ENCODE measurements at regions not wholly inside any gene's neighbourhood (a gene's known extent, or its start where the extent isn't known, plus 50 kb on each side); places are given as distances from the start of the nearest gene placed in this dataset.

DNA sequence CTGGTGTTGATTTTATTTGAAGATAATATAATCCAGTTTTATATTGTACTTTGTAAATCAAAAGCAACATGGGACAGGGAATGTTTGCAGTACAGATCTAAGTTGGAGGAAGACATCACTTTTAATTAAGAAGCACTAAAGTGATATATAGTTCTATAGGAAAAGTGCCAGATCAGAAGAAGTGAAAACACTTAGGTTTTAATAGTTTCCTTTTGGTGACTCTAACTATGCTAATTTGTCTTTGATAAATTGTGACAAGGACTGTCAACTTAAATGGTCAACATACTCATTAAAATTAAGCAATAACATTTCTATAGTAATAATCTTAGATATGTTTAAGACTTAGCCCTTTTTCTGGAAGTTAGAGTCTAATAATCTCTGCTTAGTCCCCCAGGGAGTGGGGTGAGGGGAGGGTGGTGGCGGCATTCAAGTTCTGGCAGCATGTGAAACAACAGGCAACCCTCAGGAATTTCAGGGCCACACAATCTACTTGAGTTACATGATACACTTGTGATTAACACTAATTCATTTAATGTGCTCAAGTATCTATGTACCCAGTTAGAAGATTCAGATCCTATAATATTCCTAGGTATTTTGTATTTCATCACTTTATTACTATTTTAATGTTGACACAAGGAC, 1026.5 kb downstream of the NR2F1-AS1 start:
- TF ChIP-seq, protein P1, sequence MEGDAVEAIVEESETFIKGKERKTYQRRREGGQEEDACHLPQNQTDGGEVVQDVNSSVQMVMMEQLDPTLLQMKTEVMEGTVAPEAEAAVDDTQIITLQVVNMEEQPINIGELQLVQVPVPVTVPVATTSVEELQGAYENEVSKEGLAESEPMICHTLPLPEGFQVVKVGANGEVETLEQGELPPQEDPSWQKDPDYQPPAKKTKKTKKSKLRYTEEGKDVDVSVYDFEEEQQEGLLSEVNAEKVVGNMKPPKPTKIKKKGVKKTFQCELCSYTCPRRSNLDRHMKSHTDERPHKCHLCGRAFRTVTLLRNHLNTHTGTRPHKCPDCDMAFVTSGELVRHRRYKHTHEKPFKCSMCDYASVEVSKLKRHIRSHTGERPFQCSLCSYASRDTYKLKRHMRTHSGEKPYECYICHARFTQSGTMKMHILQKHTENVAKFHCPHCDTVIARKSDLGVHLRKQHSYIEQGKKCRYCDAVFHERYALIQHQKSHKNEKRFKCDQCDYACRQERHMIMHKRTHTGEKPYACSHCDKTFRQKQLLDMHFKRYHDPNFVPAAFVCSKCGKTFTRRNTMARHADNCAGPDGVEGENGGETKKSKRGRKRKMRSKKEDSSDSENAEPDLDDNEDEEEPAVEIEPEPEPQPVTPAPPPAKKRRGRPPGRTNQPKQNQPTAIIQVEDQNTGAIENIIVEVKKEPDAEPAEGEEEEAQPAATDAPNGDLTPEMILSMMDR (conservative IDR thresholded peaks at IDR 0.05 in 1 of 2, IDR thresholded peaks at IDR 0.05 in 1 of 2; ENCODE audit: low read depth in 1 of 2, low read length in 2 of 2): no peak
- no peak for TF ChIP-seq EZH2 (IDR thresholded peaks at IDR 0.05; ENCODE audit: low read length, missing control alignments)

Data from fibroblast of lung (primary cell).